HG03135 (cell line): ENCODE measurements at regions not wholly inside any gene's neighbourhood (a gene's known extent, or its start where the extent isn't known, plus 50 kb on each side); places are given as distances from the start of the nearest gene placed in this dataset.

ENCODE experiments used
- ATAC-seq: cut with Tn5 transposase; IDR thresholded peaks from one replicate; pipeline ENCODE4 v1.9.1; 2021; ENCODE audit warnings: mild to moderate bottlenecking, moderate library complexity; ENCODE audit not compliant: unreplicated experiment

DNA sequence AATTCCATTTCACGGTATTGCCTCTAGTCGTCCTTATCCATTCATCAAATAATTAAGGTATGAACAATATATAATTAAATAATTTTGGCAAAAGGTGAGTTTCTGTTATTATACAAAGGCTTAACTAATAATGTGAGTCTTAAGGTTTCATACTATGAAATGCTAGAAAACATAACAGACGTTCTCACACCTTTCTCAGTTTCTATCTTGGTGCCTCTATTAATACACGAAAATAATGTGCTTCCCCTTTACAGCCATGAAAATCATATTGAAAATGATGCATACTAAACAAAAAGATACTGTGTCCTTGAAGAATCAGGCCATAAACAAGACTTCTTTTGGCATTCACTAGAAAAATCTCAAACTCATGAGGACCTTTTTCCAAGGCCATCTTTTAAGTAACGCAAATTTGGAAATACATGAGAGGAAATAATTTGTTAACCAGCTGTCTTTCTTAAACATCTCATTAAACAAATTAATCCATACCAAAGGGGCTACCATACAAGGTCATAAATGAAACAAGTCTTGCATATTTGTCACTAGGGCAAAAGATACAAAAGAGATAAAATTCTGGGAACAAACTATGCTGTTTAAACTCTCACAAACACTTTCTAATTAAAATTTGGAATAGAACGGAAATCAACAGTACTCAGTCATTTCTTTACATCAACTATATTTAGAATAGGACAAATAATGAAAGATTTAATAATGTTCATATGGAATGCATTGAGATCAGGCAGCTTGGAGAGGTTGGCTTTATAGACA is 53.9 kb upstream of the CAV2 start:
- no peak for ATAC-seq

- ATAC-seq = no peak
Observed at GRCh38 chr7:116446212-116446855, 53.2 kb upstream of the CAV2 start.

GRCh38 chr7:116447436-116447835 is 52.1 kb upstream of the CAV2 start:
- no peak for ATAC-seq

GRCh38 chr7:116447966-116448839 is 51.3 kb upstream of the CAV2 start:
- no peak for ATAC-seq

DNA sequence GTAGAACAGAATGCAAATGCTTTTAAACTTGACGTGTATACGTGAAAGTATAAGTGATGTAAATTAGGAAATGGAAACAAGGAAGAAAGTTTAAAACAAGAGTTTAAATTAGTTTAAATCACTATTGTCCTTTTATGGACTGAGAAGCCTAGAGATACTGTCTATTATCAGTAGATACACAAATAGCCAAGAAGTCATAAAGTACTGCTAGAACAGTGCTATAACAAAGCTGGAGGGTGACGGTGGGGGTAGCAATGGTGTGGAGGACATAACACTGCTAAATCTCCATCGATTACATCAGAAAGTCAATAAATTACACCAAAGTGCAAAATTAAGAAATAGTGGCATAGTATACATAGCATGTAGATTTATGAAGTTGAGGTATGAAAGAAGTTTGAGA is 50.1 kb upstream of the CAV2 start:
- ATAC-seq = no peak
